NOMO-1 treated with DMSO at 0.1 percent for 48 hours (cell line): ENCODE measurements at regions not wholly inside any gene's neighbourhood (a gene's known extent, or its start where the extent isn't known, plus 50 kb on each side); places are given as distances from the start of the nearest gene placed in this dataset.
"Not testable (repeated sequence)": the region's sequence is repeated elsewhere in the genome, so short reads cannot be mapped to it uniquely, and the experiment has no call there.

Experiments
- DNase-seq: peaks from one replicate; lab custom pipeline; 2025; ENCODE audit not compliant: unreplicated experiment; lab: John Stamatoyannopoulos, UW

DNA sequence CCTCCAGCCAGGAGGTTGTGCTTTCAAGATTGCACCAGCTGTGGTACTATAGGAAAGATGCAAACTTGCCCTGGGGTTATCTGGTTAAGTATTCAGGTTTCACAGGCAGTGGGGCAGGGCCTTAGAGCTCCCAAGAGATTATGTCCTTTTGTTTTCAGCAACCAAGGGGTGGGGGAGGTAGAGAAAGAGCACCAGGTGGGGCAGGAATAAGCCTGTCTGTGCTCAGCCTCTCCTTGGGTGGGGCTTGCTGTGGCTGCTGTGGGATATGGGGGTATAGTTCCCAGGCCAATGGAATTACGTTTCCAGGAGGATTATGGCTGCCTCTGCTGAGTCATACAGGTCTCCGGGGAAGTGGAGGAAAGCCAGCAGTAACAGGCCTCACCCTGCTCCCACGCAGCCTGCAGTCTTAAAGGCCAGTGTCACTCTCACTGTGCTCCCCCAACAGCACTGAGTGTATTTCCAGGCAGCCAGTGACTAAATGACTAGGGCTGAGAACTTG, 508.6 kb downstream of the RWDD3 start:
- DNase-seq = no peak

DNA sequence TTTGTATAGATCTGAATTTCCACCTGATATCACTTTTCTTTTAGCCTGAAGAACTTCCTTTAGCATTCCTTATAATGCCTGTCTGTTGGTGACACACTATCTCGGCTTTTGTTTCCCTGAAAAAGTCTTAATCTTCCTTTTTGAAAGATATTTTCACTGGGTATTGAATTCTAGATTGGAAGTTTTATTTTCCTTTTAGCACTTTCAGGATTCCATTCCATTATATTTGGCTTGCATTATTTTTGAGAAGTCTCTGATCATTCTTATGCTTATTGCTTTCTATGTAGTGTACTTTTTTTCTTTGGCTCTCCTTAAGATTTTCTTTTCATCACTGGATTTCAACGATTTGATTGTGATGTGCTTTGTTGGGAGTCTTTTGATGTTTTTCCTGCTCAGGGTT, 510.7 kb downstream of the RWDD3 start:
- no peak for DNase-seq

DNA sequence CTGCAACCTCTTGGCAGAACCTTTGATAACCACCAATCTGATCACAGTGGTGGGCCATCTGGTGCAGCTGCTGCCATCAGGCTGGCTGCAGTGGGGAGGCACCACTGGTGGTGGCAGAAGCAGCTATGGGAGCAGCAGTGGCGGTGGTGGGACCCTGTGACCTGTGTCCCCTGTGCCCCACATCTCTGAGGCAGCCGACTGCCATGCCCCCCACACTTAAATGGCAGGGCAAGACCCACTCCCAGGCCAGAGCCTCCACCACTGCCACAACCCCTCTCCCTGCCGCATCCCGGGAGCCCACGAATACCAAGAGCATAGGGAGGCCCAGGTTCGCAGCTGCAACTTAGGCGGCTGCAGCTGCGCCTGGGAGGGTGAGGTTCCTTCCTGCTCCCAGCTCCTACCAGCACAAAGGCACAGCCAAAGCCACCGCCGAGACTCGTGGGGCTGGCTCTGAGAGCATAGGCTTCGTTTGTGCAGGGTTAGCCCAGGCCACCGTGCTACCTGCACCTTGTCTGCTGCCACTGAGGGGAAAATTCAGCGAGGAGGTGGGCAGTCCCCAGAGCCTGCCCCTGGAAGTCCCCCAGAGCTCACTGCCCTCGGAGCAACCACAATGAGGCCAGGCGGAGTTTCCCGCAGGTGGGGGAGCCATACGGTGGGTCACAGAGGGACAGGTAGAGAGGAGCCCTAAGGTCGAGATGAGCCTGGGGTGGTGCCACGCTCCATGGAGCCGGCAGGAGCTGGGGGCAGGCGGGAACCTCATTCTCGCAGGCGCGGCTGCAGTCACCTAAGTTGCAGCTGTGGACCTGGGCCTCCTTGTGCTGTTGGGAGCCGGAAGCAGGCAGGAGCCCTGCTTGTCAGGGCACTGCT, 518.7 kb downstream of the RWDD3 start:
- DNase-seq = no peak

DNA sequence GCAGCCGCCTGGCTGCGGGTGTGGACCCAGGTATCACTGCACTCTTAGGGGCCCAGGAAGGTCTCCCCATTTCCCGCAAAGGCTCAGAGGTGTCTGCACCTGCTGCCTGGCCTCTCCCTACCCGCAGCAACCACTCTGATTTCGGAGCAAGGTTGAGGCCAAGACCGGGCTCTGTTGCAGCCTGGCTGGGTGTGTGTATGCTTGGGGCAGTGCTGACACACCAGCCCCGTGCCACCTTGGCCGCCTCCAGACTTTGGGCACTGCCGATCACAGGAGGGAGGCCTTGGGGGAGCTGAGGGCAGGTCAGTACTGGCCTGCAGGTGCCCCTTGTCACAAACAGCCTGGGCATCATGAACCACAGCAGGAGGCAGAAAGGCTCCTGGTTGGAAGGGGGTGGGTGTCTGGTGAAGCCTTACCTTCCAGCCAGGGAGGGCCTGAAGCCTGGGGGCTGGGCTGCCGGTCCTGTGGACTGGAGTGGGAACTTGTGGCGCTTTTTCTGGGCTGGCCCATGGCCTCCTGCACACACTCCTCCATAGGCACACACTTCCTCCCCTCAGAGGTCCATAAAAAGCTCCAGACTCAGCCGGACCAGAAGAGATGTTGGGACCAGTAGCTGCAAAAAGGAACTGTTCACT, 519.5 kb downstream of the RWDD3 start:
- DNase-seq = no peak

DNA sequence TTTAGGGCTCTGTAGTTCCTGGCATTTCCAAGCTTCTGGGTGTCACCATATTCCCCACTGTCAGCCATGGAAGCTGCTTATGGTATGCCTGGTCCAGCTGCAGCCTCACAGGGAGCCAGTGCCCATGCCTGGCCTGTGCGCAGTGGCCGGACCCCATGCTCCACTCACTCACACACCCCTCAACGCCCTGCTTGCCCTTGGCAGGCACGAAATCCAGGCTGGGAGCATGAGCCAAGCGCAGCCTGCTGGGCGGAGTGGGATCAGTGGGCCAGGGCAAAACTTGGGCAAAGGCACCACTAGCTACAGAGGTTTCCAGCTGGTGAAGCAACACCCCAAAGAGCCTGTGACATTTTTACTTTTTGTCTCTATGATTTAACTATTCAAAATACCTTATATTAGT, 520.4 kb downstream of the RWDD3 start:
- DNase-seq = no peak

DNA sequence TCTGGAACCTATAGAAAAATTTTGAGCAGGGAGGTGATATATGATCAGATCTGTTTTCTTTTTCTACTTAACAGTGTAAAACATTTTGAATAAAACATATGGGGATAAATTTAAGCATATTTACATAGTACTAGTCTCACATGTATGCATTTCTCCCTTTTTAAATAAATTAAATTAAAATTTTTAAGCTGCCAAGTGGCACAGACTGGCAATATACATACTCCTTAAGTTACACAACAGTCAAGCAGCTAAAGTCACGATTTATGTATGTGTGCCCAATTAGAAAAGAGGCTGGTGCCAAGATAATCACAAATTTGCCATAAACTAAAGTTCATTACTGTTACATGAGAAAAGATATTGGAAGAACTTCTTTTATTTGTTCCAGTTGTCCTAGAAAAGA, 532.0 kb downstream of the RWDD3 start:
- DNase-seq = no peak

DNA sequence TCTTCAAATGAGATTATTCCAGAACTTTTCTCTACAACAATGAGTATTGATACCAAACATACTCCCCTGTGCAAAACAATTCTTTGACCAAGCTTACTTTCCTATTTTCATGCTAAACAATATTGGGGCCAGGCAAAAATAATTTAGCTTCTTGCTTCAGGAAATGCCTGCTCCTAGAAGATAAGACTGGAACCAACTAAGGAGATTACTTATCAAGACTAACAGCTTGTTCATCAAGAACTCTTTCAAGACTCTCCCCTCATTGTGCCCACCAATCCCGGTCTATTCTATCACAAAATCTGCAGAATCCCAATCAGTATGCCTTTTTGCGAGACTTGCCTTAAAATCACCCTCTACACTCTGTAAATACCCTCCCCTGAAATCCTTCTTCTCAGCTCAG, 536.6 kb downstream of the RWDD3 start:
- DNase-seq = no peak

DNA sequence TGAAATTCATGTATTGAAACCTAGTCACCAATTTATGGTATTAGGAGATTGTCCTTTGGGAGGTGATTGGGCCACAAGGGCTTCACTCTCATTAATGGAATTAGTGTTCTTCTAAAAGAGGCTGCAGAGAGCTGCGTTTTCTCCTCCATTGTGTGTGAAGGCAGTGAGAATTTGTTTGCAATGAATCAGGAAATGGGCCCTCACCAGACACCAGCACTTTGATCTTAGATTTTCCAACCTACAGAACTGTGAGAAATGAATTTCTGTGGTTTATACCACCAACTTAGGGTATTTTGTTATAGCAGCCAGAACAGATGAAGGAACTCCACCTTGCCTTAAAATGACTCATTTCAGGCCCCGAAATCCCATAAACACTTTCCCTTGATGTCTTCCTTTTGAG, 544.2 kb downstream of the RWDD3 start:
- DNase-seq = no peak

DNA sequence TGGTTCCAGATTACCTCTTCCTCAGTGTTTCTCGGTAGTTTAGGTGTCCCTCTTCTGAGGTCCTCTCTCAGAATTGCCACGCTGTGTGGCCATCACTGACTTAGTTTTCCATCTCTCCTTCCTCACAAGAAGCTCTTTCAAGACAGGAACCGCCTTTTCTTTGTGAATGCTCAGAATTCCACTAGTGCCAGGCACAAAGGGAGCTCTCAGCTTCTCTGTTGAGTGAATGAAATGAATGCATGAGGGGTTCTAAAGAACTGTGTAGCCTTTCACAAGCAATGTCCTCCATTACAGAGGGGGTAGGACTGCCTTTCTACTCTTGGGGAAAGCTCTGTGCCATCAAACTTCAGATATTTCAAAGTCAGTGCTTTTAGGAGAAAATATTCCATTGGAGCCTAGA, 546.8 kb downstream of the RWDD3 start:
- DNase-seq = no peak

DNA sequence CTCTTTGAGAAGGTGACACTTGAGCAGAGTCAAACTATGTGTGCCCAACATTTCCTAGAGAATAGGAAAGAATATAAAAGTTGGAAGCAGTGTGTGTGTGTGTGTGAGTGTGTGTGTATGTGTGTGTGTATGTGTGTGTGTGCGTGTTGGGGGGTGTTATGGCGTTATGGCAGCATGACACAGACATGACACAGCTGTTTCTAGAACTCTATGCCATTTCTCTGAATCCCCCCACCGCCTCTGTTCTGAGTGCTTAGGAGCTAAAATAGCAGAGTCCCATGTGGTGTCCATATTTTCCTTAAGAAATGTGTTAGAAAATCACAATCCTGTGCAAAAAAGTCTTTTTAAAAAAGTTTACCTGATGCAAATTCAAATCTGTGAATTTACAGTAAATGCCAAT, 556.1 kb downstream of the RWDD3 start:
- DNase-seq = no peak

DNA sequence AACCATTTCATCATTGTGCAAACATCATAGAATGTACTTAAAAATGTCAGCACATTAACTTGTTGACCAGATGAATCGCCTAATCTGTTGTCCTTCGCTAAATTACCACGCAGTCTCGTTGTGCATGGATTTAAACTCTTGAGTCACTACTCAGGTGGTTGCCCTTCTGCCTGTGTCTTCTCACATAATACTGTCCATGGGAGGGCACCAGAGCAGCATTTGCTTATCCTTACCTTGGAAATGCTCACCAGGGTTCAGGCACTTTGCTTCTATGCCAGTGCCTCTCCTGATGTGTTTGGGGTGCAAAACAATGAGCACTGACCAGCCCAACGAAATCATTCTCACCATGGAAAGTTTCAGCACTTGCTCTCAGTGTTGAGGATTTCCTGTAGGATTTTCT, 559.9 kb downstream of the RWDD3 start:
- DNase-seq = no peak

DNA sequence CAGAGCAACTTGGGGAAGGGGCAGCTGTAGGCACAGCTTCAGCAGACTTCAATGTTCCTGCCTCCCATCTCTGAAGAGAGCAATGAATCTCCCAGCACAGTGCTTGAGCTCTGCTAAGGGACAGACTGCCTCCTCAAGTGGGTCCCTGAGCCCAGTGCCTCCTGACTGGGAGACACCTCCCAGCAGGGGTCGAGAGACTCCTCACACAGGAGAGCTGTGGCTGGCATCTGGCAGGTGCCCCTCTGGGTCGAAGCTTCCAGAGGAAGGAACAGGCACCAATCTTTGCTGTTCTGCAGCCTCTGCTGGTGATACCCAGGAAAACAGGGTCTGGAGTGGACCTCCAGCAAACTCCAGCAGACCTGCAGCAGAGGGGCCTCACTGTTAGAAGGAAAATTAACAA, 563.8 kb downstream of the RWDD3 start:
- DNase-seq = not testable (repeated sequence)

DNA sequence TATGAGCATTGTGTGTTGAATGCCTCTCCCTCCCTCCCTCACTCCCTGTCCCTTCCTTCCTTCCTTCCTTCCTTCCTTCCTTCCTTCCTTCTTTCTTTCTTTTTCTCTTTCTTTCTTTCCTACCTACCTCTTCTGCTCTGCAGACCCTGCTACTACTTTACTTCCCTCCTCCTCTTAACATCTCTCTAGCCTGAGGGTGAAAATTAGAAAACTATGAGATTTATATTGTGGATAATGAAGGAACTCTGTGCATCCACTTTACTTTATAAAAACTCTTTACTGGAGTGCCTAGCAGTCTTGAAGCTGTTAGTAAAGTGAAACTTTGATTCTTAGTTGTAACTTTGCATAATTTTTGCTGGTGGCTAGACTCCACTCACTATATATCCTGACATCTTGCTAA, 572.2 kb downstream of the RWDD3 start:
- no peak for DNase-seq

DNA sequence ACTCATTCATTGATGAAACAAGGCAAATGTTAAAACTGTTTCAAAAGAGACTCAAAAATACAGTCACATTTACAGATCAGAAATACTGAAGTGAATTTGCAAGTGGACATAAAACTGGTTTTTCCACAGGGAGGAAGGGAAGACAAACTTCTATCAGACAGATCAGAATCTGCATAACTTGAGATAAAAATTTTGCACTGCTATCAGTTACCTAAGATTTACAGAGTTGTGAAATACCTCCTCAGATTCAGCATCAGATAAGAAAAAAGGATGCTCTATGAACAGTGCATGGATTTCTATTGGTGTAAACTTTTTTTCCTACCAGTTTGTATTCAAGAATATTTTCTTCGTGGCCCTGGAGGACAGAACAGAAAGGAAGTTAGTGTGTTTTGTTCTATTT, 575.4 kb downstream of the RWDD3 start:
- no peak for DNase-seq

DNA sequence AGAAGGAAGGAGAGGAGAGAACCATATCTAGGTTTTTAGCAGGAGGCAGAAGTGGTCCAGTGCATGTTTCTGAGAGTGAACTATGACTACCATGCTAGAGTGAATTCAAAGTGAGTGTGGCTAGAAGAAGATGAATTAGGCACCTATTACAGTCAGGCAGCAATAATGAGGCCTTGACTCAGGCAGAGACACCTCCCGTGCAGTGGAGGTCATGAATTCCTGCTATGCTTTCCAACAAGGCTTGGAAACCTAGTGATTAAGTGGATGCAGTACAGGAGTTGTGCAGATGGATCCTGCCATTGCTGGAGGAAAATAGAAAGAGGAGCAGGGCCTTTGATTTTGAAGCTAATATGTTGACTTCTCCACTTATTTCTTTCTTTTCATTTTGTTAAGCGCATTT, 581.5 kb downstream of the RWDD3 start:
- no peak for DNase-seq

DNA sequence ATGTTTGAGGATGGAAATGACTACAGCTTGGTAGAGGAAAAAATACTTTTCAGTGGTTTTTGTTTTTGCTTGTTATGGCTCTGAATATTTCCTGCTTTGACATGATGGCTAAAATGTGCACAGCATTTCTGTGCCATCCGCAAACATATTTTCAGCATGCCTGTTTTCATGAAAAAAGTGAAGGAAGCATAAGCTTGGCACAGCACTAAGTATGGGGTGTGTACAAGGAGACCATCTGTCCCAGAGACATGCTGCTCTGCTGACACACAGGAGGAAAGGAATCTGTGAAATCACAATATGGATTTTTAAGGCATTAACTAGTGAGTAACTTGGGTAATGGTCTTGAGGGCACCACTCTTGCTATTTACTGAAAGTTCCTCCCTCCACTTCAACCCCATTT, 595.5 kb downstream of the RWDD3 start:
- no peak for DNase-seq

DNA sequence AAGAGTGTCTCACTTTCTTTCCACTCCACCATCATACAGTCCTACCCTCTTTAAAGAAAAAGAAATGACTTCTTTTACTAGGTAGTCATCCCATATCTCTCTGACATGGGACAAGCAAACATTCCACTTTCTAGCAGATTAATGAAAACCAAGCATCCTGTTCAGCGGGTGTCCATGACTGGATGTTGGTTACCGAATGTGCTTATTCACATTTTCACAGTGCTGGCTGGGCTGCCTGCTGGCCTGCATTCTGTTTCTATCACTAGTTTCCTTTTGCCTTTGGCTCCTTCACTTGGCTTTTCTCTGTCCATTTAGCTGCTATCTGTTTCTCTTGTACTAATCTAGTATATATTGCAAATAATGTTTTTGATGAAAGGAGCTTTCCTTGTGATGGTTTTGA, 598.4 kb downstream of the RWDD3 start:
- DNase-seq = no peak

DNA sequence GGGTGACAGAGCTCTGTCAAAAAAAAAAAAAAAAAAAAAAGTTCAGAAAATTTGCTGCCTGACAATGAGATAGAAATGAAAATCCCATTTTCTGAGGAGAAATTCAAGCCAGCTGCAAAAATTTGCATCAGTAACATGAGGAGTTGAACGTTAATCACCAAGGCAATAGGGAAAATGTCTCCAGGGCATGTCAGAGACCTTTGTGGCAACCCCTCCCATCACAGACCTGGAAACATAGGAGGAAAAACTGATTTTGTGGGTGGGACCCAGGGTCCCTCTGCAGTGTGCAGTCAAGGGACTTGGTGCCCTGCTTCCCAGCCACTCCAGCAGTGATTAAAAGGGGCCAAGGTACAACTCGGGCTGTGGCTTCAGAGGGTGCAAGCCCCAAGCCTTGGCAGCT, 615.4 kb downstream of the RWDD3 start:
- no peak for DNase-seq

DNA sequence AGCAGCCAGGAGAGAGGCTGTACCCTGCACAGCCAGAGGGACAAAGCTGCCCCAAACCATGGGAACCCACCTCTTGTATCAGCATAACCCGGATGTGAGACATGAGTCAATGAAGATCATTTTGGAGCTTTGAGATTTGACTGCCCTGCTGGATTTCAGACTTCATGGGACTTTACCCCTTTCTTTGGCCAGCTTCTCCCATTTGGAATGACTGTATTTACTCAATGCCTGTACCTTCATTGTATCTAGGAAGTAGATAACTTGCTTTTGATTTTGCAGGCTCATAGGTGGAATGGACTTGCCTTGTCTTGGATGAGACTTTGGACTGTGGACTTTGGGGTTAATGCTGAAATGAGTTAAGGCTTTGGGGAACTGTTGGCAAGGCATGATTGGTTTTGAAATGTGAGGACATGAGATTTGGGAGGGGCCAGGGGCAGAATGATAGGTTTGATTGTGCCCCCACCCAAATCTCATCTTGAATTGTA, 616.2 kb downstream of the RWDD3 start:
- no peak for DNase-seq

DNA sequence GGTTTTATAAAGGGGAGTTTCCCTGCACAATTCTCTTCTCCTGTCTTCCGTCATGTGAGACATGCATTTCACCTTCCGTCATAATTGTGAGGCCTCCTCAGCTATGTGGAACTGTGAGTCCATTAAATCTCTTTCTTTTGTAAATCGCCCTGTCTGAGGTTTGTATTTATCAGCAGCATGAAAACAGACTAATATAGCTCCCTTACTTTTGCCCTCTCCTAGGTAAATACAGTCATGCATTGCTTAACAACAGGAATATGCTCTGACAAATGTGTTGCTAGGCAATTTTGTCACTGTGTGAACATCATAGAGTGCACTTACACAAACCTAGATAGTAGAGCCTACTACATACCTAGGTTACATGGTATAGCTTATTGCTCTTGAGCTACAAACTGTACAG, 616.8 kb downstream of the RWDD3 start:
- DNase-seq = no peak

DNA sequence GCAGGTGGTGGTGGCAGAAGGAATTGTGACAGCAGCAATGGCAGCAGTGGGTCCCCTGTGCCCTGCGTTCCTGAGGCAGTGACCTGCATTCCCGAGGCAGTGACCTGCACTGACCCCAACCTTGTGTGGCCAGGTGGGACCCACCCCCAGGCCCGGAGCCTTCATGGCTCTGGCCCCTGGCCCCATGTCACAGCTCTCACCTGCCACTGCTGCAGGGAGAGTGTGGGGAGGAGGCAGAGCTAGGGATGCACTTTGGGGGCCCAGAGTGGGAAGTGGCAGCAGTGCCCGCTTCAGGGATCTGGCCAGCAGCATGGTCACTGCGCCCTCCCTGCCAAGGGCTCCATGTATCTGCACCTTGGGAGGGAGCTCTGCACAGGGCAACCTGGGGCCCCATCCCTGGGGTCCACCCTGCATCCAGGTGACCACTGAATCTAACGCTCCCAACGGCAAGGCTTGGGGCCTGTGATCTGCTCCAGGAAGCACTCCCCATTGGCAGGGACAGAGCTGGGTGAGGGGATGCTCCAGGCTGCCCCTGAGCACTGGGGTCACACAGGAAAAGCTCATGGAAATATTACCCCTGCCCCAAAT, 618.6 kb downstream of the RWDD3 start:
- no peak for DNase-seq

DNA sequence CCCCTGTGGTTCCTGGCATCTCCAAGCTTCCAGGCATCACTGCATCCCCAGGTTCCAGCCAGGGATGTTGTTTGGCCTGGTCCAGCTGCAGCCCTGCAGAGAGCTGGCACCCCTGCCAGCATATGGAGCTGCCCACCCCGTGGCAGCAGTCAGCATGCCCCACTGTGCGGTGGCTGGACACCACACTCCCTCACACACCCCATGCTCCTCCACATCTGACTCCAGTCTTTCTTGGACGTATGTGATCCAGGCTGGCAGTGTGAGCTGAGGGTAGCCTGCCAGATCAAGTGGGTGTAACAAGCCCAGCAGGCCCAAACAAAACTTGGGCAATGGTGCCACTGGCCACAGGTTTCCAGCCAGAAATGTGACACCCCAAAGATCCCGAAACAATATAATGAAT, 620.4 kb downstream of the RWDD3 start:
- no peak for DNase-seq
